IMR-90 (cell line): ENCODE measurements at regions not wholly inside any gene's neighbourhood (a gene's known extent, or its start where the extent isn't known, plus 50 kb on each side); places are given as distances from the start of the nearest gene placed in this dataset.
"Not testable (repeated sequence)": the region's sequence is repeated elsewhere in the genome, so short reads cannot be mapped to it uniquely, and the experiment has no call there.

ENCODE experiments used
- CEBPB ChIP-seq: IDR thresholded peaks from 2 replicates; pipeline ENCODE4 v1.6.1; 2012; ENCODE audit warnings: low read depth, low read length, improper control_type of control experiment
- POLR2A ChIP-seq: IDR thresholded peaks from 2 replicates; pipeline ENCODE4 v1.6.1; 2012; ENCODE audit warnings: mild to moderate bottlenecking, low read depth, low read length
- RFX5 ChIP-seq: IDR thresholded peaks from 2 replicates; pipeline ENCODE4 v1.8.0; 2012; ENCODE audit warnings: low read depth, mild to moderate bottlenecking, low read length, moderate library complexity
- TF ChIP-seq, protein P1 (sequence below): conservative IDR thresholded peaks from 2 replicates; pipeline ENCODE4 v1.5.1; 2012; ENCODE audit warnings: mild to moderate bottlenecking, low read depth, low read length, improper control_type of control experiment

- TF ChIP-seq, protein P1, sequence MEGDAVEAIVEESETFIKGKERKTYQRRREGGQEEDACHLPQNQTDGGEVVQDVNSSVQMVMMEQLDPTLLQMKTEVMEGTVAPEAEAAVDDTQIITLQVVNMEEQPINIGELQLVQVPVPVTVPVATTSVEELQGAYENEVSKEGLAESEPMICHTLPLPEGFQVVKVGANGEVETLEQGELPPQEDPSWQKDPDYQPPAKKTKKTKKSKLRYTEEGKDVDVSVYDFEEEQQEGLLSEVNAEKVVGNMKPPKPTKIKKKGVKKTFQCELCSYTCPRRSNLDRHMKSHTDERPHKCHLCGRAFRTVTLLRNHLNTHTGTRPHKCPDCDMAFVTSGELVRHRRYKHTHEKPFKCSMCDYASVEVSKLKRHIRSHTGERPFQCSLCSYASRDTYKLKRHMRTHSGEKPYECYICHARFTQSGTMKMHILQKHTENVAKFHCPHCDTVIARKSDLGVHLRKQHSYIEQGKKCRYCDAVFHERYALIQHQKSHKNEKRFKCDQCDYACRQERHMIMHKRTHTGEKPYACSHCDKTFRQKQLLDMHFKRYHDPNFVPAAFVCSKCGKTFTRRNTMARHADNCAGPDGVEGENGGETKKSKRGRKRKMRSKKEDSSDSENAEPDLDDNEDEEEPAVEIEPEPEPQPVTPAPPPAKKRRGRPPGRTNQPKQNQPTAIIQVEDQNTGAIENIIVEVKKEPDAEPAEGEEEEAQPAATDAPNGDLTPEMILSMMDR = not testable (repeated sequence)
- TF ChIP-seq RFX5, POLR2A, CEBPB: not testable (repeated sequence)
Observed at GRCh38 chr17:13908971-13909370, 160.3 kb upstream of the COX10 start.
